GM23338 (cell line): ENCODE measurements at regions not wholly inside any gene's neighbourhood (a gene's known extent, or its start where the extent isn't known, plus 50 kb on each side); places are given as distances from the start of the nearest gene placed in this dataset.

Experiments
- ATAC-seq: fragments of 200-7000 bp; cut with Tn5 transposase; 3 replicates; pipeline ENCODE4 v1.9.1; 2020
- DNase-seq: peaks from one replicate; pipeline ENCODE4 v3.0.0-alpha.2; 2015; ENCODE audit warnings: low spot score
- H2AFZ ChIP-seq: fragments of 200-600 bp; sonication (generic); 2 replicates; pipeline ENCODE4 v1.8.0; 2016; ENCODE audit warnings: antibody characterized with exemption, mild to moderate bottlenecking, moderate library complexity
- H3F3A ChIP-seq: fragments of 200-600 bp; sonication (generic); replicated peaks from 2 replicates; pipeline ENCODE4 v1.8.0; 2017; ENCODE audit warnings: antibody characterized with exemption, mixed run types, low read depth
- H3K27ac ChIP-seq: fragments of 200-600 bp; sonication (generic); 2 replicates; pipeline ENCODE4 v1.6.1; 2016; ENCODE audit warnings: low read depth
- H3K27me3 ChIP-seq: fragments of 200-600 bp; sonication (generic); 2 replicates; pipeline ENCODE4 v1.8.0; 2016; ENCODE audit warnings: mild to moderate bottlenecking, mixed run types, moderate library complexity; ENCODE audit not compliant: insufficient read depth
- H3K36me3 ChIP-seq: fragments of 200-600 bp; sonication (generic); 2 replicates; pipeline ENCODE4 v1.8.0; 2016; ENCODE audit warnings: mild to moderate bottlenecking; ENCODE audit not compliant: insufficient read depth
- H3K4me1 ChIP-seq: fragments of 200-600 bp; sonication (generic); 2 replicates; pipeline ENCODE4 v1.8.0; 2016; ENCODE audit warnings: mild to moderate bottlenecking, moderate library complexity; ENCODE audit not compliant: insufficient read depth
- H3K4me2 ChIP-seq: fragments of 200-600 bp; sonication (generic); 2 replicates; pipeline ENCODE4 v1.7.1; 2017; ENCODE audit warnings: mixed run types
- H3K4me3 ChIP-seq: fragments of 200-600 bp; sonication (generic); 2 replicates; pipeline ENCODE4 v1.6.1; 2016; ENCODE audit warnings: mixed run types
- H3K79me2 ChIP-seq: fragments of 200-600 bp; sonication (generic); replicated peaks from 2 replicates; pipeline ENCODE4 v1.8.0; 2017; ENCODE audit warnings: mild to moderate bottlenecking; ENCODE audit not compliant: insufficient read depth
- H3K9me2 ChIP-seq: fragments of 200-600 bp; sonication (generic); 2 replicates; pipeline ENCODE4 v1.8.0; 2017; ENCODE audit not compliant: insufficient read depth
- H4K20me1 ChIP-seq: fragments of 200-600 bp; sonication (generic); replicated peaks from 2 replicates; pipeline ENCODE4 v1.8.0; 2017; ENCODE audit warnings: mild to moderate bottlenecking; ENCODE audit not compliant: insufficient read depth
- H3K27ac Mint-ChIP-seq: 2 replicates; pipeline ENCODE4 v1.8.0; 2020; ENCODE audit warnings: inconsistent platforms, mild to moderate bottlenecking, moderate library complexity, mixed read lengths
- H3K27me3 Mint-ChIP-seq: 3 replicates; pipeline ENCODE4 v1.8.0; 2022; ENCODE audit warnings: low read depth, mild to moderate bottlenecking, moderate library complexity, mixed read lengths, inconsistent platforms; ENCODE audit not compliant: insufficient read depth, poor library complexity
- H3K36me3 Mint-ChIP-seq: 3 replicates; pipeline ENCODE4 v1.8.0; 2021; ENCODE audit warnings: low read depth, mild to moderate bottlenecking, inconsistent platforms, moderate library complexity, mixed read lengths
- H3K4me1 Mint-ChIP-seq: 3 replicates; pipeline ENCODE4 v1.8.0; 2020; ENCODE audit warnings: mild to moderate bottlenecking, inconsistent platforms, mixed read lengths
- H3K4me3 Mint-ChIP-seq: 3 replicates; pipeline ENCODE4 v1.8.0; 2021; ENCODE audit warnings: moderate library complexity, mild to moderate bottlenecking, inconsistent platforms, mixed read lengths
- H3K9me3 Mint-ChIP-seq: 3 replicates; pipeline ENCODE4 v1.8.0; 2020; ENCODE audit warnings: moderate library complexity, mild to moderate bottlenecking, inconsistent platforms, mixed read lengths
- CREB1 ChIP-seq: fragments of 250-450 bp; sonication (Bioruptor Pico); IDR thresholded peaks from 2 replicates; pipeline ENCODE4 v1.5.0; 2020; ENCODE audit warnings: low read depth, mild to moderate bottlenecking, moderate library complexity
- EZH2 ChIP-seq: fragments of 200-600 bp; sonication (generic); IDR thresholded peaks from one replicate; pipeline ENCODE4 v1.8.0; 2017; ENCODE audit warnings: antibody characterized with exemption, mild to moderate bottlenecking, low read depth; ENCODE audit not compliant: unreplicated experiment
- EZH2phosphoT487 ChIP-seq: fragments of 200-600 bp; sonication (generic); IDR thresholded peaks from one replicate; pipeline ENCODE4 v1.8.1; 2018; ENCODE audit warnings: antibody characterized with exemption; ENCODE audit not compliant: unreplicated experiment
- JUNB ChIP-seq: IDR thresholded peaks from one replicate; pipeline ENCODE4 v1.6.1; 2016; ENCODE audit warnings: antibody characterized with exemption; ENCODE audit not compliant: unreplicated experiment
- NANOG ChIP-seq: IDR thresholded peaks from 2 replicates; pipeline ENCODE4 v1.6.1; 2016; ENCODE audit warnings: antibody characterized with exemption, borderline replicate concordance
- POLR2AphosphoS5 ChIP-seq: IDR thresholded peaks from 2 replicates; pipeline ENCODE4 v1.6.1; 2016; ENCODE audit warnings: antibody characterized with exemption, low read depth
- REST ChIP-seq: IDR thresholded peaks from one replicate; pipeline ENCODE4 v1.6.1; 2018; ENCODE audit warnings: antibody characterized with exemption; ENCODE audit not compliant: unreplicated experiment
- STAT1 ChIP-seq: IDR thresholded peaks from one replicate; pipeline ENCODE4 v1.6.1; 2016; ENCODE audit warnings: antibody characterized with exemption; ENCODE audit not compliant: unreplicated experiment
- ZNF114 ChIP-seq: fragments of 250-450 bp; sonication (Bioruptor Pico); IDR thresholded peaks from 2 replicates; pipeline ENCODE4 v1.5.0; 2020; ENCODE audit warnings: mild to moderate bottlenecking, moderate library complexity
- ZNF331 ChIP-seq: fragments of 250-450 bp; sonication (Bioruptor Pico); IDR thresholded peaks from 2 replicates; pipeline ENCODE4 v1.5.0; 2020; ENCODE audit warnings: low read depth, mild to moderate bottlenecking, moderate library complexity
- ZNF462 ChIP-seq: fragments of 250-450 bp; sonication (Bioruptor Pico); IDR thresholded peaks from 2 replicates; pipeline ENCODE4 v1.5.0; 2020; ENCODE audit warnings: mild to moderate bottlenecking, moderate library complexity
- TF ChIP-seq, protein P1 (sequence below), 2 experiments: fragments of 200-600 bp in 1 of 2; sonication (generic) in 1 of 2; conservative IDR thresholded peaks; 2 replicates each; pipeline versions ENCODE4 v1.5.1 to v1.6.1; 2016 to 2017; ENCODE audit warnings: antibody characterized with exemption in 2 of 2, low read depth in 2 of 2, mild to moderate bottlenecking in 2 of 2, moderate library complexity in 1 of 2
- TF ChIP-seq, protein P2 (sequence below): IDR thresholded peaks from 2 replicates; pipeline ENCODE4 v1.6.1; 2016; ENCODE audit warnings: antibody characterized with exemption

- Mint-ChIP-seq H3K27ac (no peak overlapping the region; the same call in 1 of the 2 replicates), H3K36me3 (no peaks in the 10 kb centered on the region), H3K4me3 (no peak overlapping the region), H3K9me3 (no peaks in the 10 kb centered on the region), H3K4me1 (peaks cover 39% of the 10 kb centered on the region), H3K27me3 (no peaks in the 10 kb centered on the region)
- Histone ChIP-seq H3K27ac (no peak overlapping the region), H4K20me1 (no peaks in the 10 kb centered on the region), H3F3A (no peaks in the 10 kb centered on the region), H2AFZ (no peak overlapping the region), H3K4me3 (no peak overlapping the region), H3K9me2 (no peaks in the 10 kb centered on the region), H3K79me2 (no peaks in the 10 kb centered on the region), H3K27me3 (no peaks in the 10 kb centered on the region), H3K4me2 (no peak overlapping the region), H3K36me3 (no peaks in the 10 kb centered on the region), H3K4me1 (peaks cover 13% of the 10 kb centered on the region)
- no peak for ATAC-seq
- TF ChIP-seq EZH2phosphoT487 (no peak), POLR2AphosphoS5 (no peak), NANOG (no peak), JUNB (no peak), ZNF462 (CRISPR knock-in tag) (no peak), ZNF114 (CRISPR knock-in tag) (no peak), CREB1 (no peak), REST (no peak), EZH2 (no peak), STAT1 (no peak), ZNF331 (CRISPR knock-in tag) (no peak)
- TF ChIP-seq, protein P1, sequence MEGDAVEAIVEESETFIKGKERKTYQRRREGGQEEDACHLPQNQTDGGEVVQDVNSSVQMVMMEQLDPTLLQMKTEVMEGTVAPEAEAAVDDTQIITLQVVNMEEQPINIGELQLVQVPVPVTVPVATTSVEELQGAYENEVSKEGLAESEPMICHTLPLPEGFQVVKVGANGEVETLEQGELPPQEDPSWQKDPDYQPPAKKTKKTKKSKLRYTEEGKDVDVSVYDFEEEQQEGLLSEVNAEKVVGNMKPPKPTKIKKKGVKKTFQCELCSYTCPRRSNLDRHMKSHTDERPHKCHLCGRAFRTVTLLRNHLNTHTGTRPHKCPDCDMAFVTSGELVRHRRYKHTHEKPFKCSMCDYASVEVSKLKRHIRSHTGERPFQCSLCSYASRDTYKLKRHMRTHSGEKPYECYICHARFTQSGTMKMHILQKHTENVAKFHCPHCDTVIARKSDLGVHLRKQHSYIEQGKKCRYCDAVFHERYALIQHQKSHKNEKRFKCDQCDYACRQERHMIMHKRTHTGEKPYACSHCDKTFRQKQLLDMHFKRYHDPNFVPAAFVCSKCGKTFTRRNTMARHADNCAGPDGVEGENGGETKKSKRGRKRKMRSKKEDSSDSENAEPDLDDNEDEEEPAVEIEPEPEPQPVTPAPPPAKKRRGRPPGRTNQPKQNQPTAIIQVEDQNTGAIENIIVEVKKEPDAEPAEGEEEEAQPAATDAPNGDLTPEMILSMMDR (conservative IDR thresholded peaks at IDR 0.05; ENCODE audit: low read depth in 2 of 2) = no peak
- TF ChIP-seq, protein P2, sequence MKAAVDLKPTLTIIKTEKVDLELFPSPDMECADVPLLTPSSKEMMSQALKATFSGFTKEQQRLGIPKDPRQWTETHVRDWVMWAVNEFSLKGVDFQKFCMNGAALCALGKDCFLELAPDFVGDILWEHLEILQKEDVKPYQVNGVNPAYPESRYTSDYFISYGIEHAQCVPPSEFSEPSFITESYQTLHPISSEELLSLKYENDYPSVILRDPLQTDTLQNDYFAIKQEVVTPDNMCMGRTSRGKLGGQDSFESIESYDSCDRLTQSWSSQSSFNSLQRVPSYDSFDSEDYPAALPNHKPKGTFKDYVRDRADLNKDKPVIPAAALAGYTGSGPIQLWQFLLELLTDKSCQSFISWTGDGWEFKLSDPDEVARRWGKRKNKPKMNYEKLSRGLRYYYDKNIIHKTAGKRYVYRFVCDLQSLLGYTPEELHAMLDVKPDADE = no peak
- DNase-seq = no peak
These were observed 63.6 kb upstream of the SH3RF3 start for GRCh38 chr2:109065391-109065734.
